ENCODE measurements at regions not wholly inside any gene's neighbourhood (a gene's known extent, or its start where the extent isn't known, plus 50 kb on each side); places are given as distances from the start of the nearest gene placed in this dataset.

DNA sequence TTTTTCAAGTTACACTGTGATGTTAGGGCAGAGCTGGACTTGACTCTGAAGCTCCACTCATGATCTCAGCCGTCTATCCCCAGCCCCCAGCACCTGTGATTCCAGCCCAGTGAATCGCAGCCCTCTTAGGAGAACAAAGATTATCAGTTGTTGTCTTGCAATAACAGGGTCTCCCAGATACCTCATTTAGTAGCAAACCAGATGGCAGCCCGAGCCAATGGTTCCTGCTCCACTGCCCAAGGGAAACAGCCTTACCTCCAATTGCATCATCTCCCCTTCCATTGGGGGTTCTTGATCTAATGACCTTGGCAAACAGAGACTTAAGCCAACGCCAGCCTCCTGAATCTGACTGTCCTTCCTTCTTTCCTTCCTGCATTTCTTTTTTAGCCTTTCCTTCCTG, 371.2 kb downstream of the BCL11B start:
- TF ChIP-seq, protein P1, sequence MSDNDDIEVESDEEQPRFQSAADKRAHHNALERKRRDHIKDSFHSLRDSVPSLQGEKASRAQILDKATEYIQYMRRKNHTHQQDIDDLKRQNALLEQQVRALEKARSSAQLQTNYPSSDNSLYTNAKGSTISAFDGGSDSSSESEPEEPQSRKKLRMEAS (IDR thresholded peaks at IDR 0.05; ENCODE audit: low read depth) = no peak
- TF ChIP-seq MEF2A (IDR thresholded peaks at IDR 0.05; ENCODE audit: borderline replicate concordance, low read depth) = no peak
- TF ChIP-seq POLR2AphosphoS5 (IDR thresholded peaks at IDR 0.05; ENCODE audit: low read depth, low read length) = no peak
- TF ChIP-seq, protein P2, sequence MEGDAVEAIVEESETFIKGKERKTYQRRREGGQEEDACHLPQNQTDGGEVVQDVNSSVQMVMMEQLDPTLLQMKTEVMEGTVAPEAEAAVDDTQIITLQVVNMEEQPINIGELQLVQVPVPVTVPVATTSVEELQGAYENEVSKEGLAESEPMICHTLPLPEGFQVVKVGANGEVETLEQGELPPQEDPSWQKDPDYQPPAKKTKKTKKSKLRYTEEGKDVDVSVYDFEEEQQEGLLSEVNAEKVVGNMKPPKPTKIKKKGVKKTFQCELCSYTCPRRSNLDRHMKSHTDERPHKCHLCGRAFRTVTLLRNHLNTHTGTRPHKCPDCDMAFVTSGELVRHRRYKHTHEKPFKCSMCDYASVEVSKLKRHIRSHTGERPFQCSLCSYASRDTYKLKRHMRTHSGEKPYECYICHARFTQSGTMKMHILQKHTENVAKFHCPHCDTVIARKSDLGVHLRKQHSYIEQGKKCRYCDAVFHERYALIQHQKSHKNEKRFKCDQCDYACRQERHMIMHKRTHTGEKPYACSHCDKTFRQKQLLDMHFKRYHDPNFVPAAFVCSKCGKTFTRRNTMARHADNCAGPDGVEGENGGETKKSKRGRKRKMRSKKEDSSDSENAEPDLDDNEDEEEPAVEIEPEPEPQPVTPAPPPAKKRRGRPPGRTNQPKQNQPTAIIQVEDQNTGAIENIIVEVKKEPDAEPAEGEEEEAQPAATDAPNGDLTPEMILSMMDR (IDR thresholded peaks at IDR 0.05) = no peak
- no peak for TF ChIP-seq ELF1 (IDR thresholded peaks at IDR 0.05)
- no peak for TF ChIP-seq GATA2 (CRISPR knock-in tag; IDR thresholded peaks at IDR 0.05)
- no peak for TF ChIP-seq MXI1 (IDR thresholded peaks at IDR 0.05; ENCODE audit: low read depth, low read length)
- TF ChIP-seq, protein P3, sequence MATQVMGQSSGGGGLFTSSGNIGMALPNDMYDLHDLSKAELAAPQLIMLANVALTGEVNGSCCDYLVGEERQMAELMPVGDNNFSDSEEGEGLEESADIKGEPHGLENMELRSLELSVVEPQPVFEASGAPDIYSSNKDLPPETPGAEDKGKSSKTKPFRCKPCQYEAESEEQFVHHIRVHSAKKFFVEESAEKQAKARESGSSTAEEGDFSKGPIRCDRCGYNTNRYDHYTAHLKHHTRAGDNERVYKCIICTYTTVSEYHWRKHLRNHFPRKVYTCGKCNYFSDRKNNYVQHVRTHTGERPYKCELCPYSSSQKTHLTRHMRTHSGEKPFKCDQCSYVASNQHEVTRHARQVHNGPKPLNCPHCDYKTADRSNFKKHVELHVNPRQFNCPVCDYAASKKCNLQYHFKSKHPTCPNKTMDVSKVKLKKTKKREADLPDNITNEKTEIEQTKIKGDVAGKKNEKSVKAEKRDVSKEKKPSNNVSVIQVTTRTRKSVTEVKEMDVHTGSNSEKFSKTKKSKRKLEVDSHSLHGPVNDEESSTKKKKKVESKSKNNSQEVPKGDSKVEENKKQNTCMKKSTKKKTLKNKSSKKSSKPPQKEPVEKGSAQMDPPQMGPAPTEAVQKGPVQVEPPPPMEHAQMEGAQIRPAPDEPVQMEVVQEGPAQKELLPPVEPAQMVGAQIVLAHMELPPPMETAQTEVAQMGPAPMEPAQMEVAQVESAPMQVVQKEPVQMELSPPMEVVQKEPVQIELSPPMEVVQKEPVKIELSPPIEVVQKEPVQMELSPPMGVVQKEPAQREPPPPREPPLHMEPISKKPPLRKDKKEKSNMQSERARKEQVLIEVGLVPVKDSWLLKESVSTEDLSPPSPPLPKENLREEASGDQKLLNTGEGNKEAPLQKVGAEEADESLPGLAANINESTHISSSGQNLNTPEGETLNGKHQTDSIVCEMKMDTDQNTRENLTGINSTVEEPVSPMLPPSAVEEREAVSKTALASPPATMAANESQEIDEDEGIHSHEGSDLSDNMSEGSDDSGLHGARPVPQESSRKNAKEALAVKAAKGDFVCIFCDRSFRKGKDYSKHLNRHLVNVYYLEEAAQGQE (IDR thresholded peaks at IDR 0.05; ENCODE audit: low read depth, low read length) = no peak
- TF ChIP-seq, protein P4, sequence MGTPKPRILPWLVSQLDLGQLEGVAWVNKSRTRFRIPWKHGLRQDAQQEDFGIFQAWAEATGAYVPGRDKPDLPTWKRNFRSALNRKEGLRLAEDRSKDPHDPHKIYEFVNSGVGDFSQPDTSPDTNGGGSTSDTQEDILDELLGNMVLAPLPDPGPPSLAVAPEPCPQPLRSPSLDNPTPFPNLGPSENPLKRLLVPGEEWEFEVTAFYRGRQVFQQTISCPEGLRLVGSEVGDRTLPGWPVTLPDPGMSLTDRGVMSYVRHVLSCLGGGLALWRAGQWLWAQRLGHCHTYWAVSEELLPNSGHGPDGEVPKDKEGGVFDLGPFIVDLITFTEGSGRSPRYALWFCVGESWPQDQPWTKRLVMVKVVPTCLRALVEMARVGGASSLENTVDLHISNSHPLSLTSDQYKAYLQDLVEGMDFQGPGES (IDR thresholded peaks at IDR 0.05; ENCODE audit: low read depth, low read length) = no peak
- no peak for TF ChIP-seq EP300 (IDR thresholded peaks at IDR 0.05; ENCODE audit: borderline replicate concordance in 1 of 2, low read depth in 1 of 2, low read length in 1 of 2)
- no peak for TF ChIP-seq TAF1 (IDR thresholded peaks at IDR 0.05; ENCODE audit: borderline replicate concordance, low read depth, low read length)

All from SK-N-SH (cell line).